Prostate gland (tissue), 2 donors: ENCODE measurements at regions not wholly inside any gene's neighbourhood (a gene's known extent, or its start where the extent isn't known, plus 50 kb on each side); places are given as distances from the start of the nearest gene placed in this dataset.

Experiments
- POLR2A ChIP-seq: fragments of 450-650 bp; IDR thresholded peaks from one replicate; pipeline ENCODE4 v1.6.1; 2016; ENCODE audit warnings: antibody characterized with exemption, mild to moderate bottlenecking
- POLR2AphosphoS5 ChIP-seq: sonication (generic); formaldehyde crosslinking; IDR thresholded peaks from one replicate; pipeline ENCODE4 v1.6.1; 2017; ENCODE audit warnings: antibody characterized with exemption
- TF ChIP-seq, protein P1 (sequence below), 4 experiments: fragments of 200-600 bp in 2 of 4; fragments of 450-650 bp in 2 of 4; sonication (generic) in 2 of 4; IDR thresholded peaks; 1 replicate in 3 of 4; 2 replicates in 1 of 4; pipeline ENCODE4 v1.5.1; 2016 to 2019; ENCODE audit warnings: antibody characterized with exemption in 4 of 4, mild to moderate bottlenecking in 2 of 4, moderate library complexity in 2 of 4

DNA sequence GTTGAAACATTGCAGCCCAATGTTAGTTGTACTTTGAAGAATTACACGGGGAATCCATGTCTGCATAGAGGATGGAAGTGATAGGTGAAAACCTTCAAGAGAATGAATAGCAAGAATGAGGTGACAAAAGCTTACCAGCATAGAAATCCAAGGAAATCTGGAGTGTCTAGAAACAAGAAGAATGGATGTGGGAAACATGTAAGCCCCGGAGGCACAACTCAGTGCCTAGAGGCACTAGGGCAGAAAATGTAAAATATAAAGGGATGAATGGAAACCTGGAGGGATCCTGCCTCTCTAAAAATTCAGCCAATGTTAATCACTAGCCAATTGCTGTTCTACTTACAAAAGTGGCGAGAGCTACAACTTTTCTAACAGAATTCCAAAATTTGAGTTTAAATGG, 619.0 kb downstream of the TBL1XR1 start:
- TF ChIP-seq, protein P1, sequence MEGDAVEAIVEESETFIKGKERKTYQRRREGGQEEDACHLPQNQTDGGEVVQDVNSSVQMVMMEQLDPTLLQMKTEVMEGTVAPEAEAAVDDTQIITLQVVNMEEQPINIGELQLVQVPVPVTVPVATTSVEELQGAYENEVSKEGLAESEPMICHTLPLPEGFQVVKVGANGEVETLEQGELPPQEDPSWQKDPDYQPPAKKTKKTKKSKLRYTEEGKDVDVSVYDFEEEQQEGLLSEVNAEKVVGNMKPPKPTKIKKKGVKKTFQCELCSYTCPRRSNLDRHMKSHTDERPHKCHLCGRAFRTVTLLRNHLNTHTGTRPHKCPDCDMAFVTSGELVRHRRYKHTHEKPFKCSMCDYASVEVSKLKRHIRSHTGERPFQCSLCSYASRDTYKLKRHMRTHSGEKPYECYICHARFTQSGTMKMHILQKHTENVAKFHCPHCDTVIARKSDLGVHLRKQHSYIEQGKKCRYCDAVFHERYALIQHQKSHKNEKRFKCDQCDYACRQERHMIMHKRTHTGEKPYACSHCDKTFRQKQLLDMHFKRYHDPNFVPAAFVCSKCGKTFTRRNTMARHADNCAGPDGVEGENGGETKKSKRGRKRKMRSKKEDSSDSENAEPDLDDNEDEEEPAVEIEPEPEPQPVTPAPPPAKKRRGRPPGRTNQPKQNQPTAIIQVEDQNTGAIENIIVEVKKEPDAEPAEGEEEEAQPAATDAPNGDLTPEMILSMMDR (IDR thresholded peaks at IDR 0.05), result no peak
- no peak for TF ChIP-seq POLR2A
- no peak for TF ChIP-seq POLR2AphosphoS5
